GM18909 (cell line): ENCODE measurements at regions not wholly inside any gene's neighbourhood (a gene's known extent, or its start where the extent isn't known, plus 50 kb on each side); places are given as distances from the start of the nearest gene placed in this dataset.
"Not testable (repeated sequence)": the region's sequence is repeated elsewhere in the genome, so short reads cannot be mapped to it uniquely, and the experiment has no call there.

Experiments
- ATAC-seq: cut with Tn5 transposase; IDR thresholded peaks from one replicate; pipeline ENCODE4 v1.9.1; 2021; ENCODE audit warnings: mild to moderate bottlenecking; ENCODE audit not compliant: unreplicated experiment, poor library complexity

DNA sequence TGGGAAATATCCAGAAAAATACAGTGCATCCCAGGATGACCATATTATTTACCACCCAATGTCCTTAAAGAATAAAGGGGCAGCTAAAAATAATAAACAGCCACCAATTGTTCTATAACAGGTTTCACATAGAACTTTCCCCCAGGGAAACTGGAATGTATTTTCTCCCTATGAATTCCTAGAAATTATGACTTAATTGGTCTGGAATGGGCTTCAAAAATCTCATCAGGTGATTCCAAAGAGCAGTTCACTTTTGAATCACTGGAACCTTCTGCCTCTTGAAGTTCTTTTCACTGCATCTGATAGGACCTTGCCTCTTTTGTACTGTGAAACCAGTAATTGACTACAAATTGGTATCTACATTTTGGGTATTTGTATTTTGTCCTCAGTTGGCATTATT, 119.3 kb downstream of the ZNF330 start:
- ATAC-seq, result no peak

DNA sequence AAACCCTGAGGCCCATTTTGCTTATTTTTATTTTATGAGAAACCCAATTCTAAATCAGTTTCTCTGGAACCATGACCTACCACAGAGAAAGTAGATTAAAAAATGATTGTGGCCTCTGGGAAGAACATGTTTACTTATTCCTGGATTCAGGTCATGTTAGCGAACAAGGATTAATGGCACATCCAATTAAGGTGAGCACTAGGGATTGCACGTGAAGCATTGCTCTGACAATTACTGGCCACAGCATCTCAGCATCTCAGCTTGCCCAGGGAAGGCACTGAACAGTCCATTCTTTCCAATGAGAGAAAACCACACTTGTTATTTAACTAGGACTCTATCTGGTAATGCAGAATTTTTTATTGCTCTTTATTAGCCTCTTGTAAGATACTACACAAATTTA, 119.8 kb downstream of the ZNF330 start:
- ATAC-seq, result no peak

DNA sequence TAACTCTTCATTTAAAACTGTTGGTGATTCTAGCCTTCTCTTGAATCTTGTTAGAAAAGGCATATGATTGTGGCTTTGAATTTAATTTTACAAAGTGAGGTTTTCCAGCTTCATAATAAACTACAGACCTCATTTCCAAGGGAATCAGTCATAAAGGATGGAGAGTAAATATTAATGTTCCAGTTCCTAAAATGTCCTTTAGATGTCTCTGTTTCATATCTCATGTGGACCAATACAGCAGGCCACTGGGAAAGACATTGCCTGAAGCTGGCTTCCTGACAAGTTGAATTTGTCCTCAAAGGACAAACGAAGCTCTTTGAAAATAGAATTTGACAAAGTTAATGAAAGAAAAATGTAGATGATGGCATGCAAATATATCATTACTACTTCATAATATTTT, 125.4 kb downstream of the ZNF330 start:
- ATAC-seq, result peak; percentile 42

DNA sequence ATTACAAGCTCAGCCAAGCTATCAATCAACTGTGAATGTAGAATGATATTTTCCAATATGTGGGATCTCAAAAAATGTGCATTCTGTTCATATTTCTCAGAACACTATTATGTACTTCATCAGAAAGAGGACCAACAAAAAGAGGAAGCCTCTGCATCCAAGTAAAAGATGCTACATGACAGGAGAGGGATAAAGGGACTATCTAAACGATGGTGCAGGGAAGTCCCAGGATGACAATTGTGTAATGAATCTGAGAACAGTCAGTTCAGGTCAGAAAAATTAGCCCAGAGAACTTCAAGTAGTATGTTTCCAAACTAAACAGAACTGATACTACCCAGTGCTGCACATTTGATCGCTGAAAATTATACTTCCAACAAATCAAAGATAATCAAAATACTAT, 127.0 kb downstream of the ZNF330 start:
- no peak for ATAC-seq

DNA sequence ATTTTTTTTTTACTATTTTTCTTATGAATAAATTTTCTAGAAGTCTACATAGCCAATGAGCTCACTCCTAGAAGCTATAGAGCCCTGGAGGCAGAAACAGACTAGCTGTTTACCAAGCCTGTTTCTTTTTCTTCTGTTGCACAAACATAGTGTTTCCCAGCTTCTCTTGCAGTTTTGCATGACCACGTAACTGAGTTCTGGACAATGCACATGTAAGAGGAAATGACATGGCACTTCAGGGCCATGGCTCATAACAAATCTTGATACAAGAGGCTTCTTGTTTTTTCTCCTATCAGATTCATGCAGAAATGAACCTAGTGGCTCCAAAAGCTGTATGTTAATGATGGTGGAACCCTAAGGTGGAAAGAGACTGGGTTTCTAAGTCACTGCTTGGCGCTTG, 127.4 kb downstream of the ZNF330 start:
- peak; percentile 48 for ATAC-seq

DNA sequence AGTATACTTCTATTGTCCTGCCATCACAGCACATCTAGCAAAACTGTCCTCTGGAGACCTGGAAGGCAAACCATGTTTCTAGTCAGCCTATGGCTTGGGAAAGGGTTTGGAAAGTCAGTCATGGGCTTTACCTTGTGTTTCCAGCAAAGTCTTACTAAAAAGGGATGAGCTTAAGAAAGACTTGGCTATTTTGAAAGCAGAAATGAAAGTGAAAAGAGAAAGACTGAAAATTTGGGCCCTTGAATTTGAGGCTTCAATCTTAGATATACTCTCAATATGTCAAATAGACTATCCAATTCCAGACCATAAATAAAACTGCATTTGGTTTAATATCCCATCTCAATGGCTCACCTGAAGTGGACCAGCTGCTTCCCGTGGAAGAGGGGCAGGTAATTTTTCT, 127.9 kb downstream of the ZNF330 start:
- ATAC-seq, result peak; percentile 54

DNA sequence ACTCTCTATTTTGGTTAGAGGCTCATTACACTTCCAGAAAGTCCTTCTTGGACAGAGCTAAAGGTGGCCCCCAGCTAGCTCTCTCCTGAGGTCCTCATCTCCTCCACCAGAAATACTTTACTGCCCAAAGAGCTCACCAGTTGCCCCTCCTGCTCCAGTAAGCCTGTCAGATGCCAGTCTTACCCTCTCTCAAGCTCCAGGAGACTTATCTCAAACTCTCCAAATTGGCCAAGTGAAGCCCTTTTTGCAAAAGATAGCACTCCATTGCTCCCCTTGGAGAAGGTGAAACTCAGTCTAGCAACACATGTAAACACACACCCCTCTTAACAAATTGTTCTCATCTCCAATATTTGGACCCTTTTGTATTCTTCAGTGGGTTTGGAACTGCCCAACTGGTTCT, 128.5 kb downstream of the ZNF330 start:
- ATAC-seq, result no peak

DNA sequence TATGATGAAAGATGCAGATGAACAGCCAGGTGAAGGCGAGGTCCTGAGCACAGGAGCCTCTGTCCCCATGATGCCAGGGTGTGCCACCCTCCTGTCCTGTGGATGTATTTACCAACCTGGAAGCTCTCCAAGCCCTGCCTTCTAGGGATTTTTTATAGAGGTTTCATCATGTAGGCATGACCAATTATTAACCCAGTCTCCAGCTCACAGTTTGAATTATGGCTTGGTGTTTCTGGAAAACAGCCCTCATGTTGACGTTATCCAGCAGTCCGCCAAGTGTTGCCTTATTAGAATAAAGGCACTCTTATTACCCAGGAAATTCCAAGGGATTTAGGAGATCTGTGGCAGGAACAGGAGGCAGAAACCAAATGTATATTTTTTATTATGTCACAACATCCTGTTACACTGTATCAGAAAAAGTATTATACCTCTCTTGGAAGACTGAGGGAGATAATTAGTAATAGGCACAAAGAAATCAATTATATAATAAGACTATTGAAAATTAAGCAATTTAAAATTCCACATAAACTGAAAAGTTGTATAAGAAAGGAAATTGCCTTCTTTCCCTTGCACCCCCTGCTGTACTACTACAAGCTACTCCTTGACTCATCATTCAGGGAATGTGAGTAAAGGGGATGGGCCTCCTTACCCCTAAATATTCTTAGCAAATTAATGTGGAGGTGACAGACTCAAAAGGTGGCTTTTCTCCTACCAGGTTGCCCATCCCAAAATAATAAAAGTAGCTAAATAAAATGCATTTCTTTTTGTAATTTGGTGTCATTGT, 129.6 kb downstream of the ZNF330 start:
- ATAC-seq, result no peak

DNA sequence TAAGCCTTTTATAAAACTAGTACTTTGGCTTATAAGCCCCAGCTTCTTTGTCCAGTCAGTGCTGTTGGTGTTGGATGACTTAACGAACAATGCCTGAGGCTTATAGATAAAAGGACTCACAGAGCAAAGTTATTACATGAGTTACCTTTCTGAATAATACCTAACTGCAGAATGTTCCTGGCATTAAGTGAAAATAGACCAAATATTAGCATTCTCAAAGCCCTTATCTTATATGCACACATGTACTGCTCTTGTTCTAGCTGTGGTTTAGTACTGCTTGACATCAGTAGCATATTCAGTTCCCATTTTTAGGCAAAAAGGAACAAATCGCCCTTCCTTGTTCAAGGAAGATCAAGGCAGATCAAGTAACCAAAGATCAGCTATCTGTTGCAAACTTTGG, 131.6 kb downstream of the ZNF330 start:
- no peak for ATAC-seq

DNA sequence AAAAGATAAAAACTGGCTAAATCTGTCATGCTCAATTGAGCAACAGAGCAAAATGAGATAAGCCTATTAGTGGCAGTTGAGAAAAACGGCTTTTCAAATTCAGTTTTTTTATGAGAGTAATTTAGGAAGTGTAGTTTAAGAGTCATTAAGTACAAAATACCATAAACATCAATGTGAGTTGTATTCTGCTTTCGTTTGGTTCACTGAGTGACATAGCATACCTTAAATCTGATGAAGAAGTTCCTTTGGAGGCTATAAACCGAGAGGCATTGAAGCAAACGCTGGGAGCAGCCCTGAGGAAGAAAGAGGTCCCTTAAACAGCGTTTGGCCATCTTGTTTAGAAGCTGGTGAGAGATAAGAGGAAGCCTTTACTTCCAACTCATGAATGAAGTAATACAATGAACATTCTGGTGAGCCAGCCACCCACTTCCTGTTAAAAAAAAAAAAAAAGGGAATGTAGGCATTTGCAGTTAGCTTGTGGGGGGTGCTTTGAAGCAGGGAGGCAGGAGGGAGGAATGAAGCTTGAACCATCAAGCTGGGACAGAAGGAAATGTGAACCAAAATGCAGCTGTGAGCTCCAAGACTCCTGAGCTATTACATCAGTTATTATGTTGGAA, 132.3 kb downstream of the ZNF330 start:
- ATAC-seq, result no peak

DNA sequence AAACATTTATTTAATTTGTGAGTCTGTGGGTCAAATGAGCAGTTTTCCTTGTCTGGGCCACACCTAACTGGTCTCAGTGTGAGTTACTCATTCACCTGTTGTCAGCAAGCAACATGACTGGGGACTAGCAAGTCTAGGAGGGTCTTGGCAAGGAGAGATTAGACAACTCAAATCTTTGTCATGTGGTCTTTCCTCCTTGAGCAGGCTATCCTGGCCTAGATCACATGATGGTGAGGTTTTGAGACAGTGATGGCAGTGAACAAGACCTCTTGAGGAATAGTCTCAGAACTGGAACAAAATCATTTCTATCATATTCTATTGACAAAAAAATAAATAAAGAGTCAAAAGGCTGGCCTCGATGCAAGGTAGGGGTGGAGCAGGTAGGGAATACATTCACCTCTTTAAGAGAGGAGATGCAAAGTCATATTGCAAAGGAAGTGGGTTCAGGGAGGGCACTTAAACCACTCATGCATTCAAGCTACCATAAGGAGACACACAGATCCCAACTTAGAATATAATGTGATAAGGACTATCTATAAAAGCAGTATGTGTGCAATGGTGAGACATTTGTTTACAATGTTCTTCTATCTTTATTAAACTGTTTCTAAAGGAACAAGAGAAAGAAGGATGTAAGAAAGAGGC, 135.7 kb downstream of the ZNF330 start:
- ATAC-seq, result no peak

DNA sequence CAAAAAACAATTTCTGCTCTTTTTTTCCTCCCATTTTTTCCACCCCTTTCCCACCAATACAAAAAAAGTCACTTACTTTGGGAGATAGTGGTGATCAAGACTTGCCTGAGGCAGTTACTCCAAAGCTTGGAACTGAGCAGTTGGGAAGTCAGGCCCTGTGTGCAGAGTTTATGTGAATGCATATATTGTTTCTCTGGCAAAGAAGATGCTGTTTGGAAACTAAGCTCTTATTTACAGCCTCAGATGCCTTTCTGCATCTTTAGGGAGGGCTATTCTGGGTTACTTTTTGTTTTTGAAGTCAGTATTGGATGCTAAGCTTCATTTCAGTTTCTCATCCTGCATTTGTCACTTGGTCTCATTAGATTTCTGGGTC, 136.3 kb downstream of the ZNF330 start:
- no peak for ATAC-seq

DNA sequence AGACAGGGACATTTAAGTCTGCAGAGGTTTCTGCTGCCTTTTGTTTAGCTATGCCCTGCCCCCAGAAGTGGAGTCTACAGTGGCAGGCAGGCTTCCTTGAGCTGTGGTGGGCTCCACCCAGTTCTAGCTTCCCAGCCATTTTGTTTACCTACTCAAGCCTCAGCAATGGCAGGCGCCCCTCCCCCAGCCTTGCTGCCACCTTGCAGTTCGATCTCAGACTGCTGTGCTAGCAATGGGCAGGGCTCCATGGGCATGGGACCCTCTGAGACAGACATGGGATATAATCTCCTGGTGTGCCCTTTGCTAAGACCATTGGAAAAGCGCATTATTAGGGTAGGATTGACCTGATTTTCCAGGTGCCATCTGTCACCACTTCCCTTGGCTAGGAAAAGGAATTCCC, 147.5 kb downstream of the ZNF330 start:
- ATAC-seq, result not testable (repeated sequence)

DNA sequence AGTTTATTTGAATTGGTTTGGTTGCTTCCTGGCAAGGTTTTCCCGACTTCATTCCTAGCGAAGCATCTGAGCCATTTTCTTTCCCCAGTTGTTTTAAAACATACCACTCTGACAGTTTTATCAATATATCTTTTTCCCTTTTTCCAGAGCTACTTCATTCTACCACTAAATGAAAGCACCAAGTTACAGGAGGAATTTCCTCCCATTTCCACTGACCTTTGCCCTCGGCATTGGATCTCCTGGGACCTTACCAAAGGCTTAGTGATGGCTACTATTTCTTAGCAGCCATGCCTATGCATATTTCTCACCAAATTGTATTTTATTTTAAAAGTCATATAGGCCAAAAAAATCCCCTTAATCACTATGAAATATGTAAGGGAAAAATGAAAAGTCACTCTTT, 150.5 kb downstream of the ZNF330 start:
- ATAC-seq, result no peak

DNA sequence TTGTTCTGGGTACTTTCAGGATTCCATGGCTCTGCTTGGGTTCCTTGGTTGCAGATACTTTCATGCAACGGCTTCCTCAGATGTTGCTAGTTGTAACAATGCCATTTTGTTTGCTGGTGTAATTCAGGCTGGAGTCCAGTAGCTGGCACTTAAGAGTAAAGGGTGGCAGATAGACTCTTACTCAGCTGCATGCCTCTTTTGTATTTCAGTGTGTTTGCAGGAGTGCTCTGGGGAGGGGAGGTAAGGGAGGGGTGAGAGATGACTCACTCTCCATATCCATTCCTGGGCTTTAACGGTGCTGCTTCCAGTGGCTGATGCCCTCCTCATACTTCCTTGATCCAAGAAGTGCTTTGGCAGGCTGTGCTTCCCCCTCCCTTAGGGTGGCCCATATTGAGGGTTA, 155.2 kb downstream of the ZNF330 start:
- ATAC-seq, result no peak

DNA sequence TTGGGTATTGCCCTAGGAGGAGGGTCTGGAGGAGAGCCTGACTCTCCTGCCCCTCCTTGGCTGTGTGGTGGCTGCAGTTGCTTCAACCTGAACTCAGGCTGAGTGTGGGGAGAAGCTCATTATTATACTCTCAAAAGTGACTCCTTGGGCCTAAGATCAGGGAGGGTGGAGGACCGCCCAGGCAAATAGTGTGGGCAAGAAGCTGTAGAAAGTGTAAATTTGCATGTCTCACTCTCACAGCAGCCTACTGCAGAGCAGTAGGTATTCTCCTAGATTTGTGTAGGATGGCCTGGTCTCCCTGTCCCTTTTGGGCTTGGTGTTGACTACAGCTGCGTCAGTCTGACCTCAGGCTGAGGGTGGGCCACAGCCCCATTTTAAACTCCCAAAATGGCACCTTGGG, 156.1 kb downstream of the ZNF330 start:
- ATAC-seq, result peak; percentile 59

DNA sequence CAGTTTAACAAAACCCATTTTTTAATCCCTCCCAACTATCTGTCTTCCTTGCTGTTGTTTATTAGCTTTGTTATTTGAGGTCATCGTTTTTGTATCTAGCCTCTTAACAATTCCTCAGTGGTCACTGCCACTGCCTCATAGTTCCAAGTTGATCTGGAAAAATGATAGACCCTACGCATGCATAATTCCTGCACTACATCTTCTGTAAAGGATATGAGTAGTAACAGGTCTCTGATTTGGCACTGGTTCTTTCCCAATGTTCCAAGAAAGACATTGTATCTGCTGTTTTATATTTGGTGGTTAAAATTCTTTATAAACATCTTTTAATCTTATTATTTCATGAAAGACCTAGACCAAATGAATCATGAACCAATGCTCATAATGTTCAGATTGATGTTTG, 166.6 kb downstream of the ZNF330 start:
- no peak for ATAC-seq

DNA sequence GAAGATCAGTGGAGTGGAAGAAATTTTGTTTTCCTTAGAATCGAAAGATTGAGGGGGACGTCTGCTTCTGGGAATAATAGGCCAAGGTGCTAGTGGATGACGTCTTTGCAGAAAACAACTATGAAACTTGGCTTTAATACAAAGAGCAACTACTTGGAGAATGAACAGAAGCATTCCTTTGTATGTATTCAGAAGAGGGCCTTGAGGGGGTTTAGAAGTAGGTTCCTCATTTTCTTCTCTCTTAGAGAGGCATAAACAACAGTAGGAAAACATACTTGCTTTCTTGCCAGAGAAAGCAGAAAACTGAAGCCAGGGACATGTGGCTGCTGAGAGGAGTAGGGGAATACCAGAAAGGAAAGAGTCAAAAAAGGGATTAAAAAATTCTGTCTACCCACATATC, 167.8 kb downstream of the ZNF330 start:
- ATAC-seq, result no peak

DNA sequence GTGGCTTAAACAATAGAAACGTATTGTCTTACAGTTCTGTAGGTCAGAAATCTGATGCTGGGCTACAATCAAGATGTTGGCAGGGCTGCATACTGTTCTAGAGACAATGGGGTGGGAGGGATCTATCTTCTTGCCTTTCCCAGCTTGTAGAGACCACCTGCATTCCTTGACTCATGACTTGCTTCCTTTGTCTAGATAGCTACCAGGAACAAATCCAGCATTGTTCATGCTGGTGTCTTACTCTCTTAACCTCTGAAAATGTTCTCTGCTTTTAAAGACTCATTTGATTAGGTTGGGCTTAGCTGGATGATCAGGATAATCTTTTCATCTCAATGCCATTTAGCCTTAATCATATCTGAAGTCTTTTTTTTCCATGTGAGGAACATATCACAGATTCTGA, 169.0 kb downstream of the ZNF330 start:
- ATAC-seq, result no peak

DNA sequence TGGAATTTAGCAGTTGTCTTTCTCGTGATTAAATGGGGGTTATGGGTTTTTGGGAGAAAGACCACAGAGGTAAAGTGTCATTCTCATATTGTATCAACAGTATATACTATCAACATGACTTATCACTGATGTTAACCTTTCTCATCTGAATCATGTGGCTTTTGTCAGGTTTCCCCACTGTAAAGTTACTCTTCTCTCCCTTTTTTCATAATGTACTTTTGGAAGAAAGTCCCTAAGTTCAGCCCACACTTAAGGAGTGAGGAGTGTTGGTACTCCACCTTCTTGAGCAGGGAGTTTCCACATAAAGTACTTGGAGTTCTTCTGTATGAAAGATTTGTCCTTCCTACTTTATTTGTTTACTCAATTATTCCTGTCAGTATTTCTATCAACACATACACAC, 169.9 kb downstream of the ZNF330 start:
- no peak for ATAC-seq

DNA sequence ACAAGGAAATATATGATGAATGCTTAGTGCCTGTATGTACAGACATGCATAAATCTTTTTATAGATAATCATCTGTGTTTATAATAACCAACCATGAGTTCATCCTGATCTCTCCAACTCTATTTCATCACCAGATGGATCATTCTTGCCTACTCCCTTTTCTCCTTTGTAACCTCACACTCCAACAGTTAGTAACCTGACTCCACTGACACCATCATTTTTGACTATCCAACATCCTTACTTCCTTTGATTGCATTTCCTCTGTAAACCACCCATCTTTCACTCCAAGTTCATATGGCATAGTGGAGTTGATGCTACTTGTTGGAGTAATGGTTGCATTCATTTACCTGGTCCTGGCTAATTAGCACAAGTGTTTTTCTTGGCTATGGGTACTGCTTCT, 170.6 kb downstream of the ZNF330 start:
- no peak for ATAC-seq

DNA sequence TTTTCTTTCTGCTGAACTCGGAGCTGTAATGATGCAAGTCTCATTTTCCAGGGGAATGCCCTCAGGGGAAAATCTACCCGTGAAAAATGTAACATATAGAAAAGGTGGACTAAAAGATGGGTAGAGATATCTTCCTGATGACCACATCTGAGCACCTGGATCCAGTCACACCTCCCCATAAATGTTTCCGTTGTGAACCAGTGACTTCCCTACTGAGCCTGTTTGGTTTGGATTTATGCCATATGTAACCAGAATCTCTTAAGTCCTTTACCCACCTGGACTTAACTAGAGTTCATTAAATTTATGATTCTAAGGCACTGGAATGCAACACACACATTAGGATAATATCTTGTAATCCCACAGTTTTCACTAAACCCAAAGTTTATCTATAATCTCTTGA, 171.1 kb downstream of the ZNF330 start:
- ATAC-seq, result no peak
